ENCODE measurements at regions not wholly inside any gene's neighbourhood (a gene's known extent, or its start where the extent isn't known, plus 50 kb on each side); places are given as distances from the start of the nearest gene placed in this dataset.

- Histone ChIP-seq H3K4me1 (ENCODE audit: insufficient read depth, low read length) (peaks cover 62% of the 10 kb centered on the region), H4K20me1 (ENCODE audit: insufficient read depth, low read length) (no peaks in the 10 kb centered on the region), H3K27me3 (ENCODE audit: control insufficient read depth in 1 of 2, insufficient read depth in 2 of 2, low read length in 2 of 2) (no peaks in the 10 kb centered on the region), H3K79me2 (ENCODE audit: insufficient read depth, low read length) (no peaks in the 10 kb centered on the region), H2AFZ (ENCODE audit: low read length) (no peak overlapping the region), H3K4me2 (ENCODE audit: low read depth, low read length) (no peak overlapping the region), H3K4me3 (replicated peaks in 1 of 3; ENCODE audit: insufficient read depth in 1 of 3, low read depth in 2 of 3, low read length in 3 of 3) (no peak overlapping the region), H3K36me3 (replicated peaks in 1 of 2; ENCODE audit: control insufficient read depth in 1 of 2, insufficient read depth in 2 of 2, low read length in 2 of 2) (no peaks in the 10 kb centered on the region), H3K9me3 (ENCODE audit: low read length) (no peaks in the 10 kb centered on the region), H3K9ac (ENCODE audit: insufficient read depth, low read depth, low read length) (no peak overlapping the region), H3K27ac (ENCODE audit: extremely low read length, insufficient read depth, low read length) (no peak overlapping the region)
- ChIA-PET POLR2A (no interaction called here), CTCF (ENCODE audit: low intra/inter-chr PET ratio, low total read pairs) (no interaction called here)
- TF ChIP-seq ZNF33A (CRISPR knock-in tag; IDR thresholded peaks at IDR 0.05; ENCODE audit: borderline replicate concordance) (no peak), DBP (CRISPR knock-in tag; IDR thresholded peaks at IDR 0.05; ENCODE audit: not compliant biosample characterization) (no peak), NAIF1 (CRISPR knock-in tag; IDR thresholded peaks at IDR 0.05; ENCODE audit: borderline replicate concordance) (no peak), EP300 (IDR thresholded peaks at IDR 0.05; ENCODE audit: low read depth in 2 of 2, low read length in 2 of 2) (no peak), EP300 (CRISPR knock-in tag; IDR thresholded peaks at IDR 0.05; ENCODE audit: borderline replicate concordance) (no peak), ZHX1 (CRISPR knock-in tag; IDR thresholded peaks at IDR 0.05; ENCODE audit: low read depth) (no peak)
- ATAC-seq (no peak), FAIRE-seq (no peak), DNase-seq (ENCODE audit: low spot score) (no peak)
- in situ Hi-C loops (cut with HindIII; ENCODE audit: extremely low pct_ligation_motif_present, low pct_unique_long_range_greater_than_20kb), result no loop called here
- no TSS peak for BruUV-seq (replicated peaks)
- intact Hi-C loops (cut with micrococcal nuclease; ENCODE audit: unreplicated experiment), result no loop called here
- WGBS (ENCODE audit: low lambda C conversion rate), result 82% methylated on average over 2 of the region's 2 CpGs
Measured at GRCh38 chr11:13108416-13108815, 99.3 kb downstream of the RASSF10 start.

Measured in HepG2 (cell line).